ENCODE measurements at regions not wholly inside any gene's neighbourhood (a gene's known extent, or its start where the extent isn't known, plus 50 kb on each side); places are given as distances from the start of the nearest gene placed in this dataset.
A peak's percentile ranks its signal among the peaks of the same experiment; 100 is the strongest.

GRCh38 chrX:20596856-20597255 is 330.1 kb upstream of the RPS6KA3 start:
- H3K9me3 ChIP-seq, result no peaks in the 10 kb centered on the region
- peaks cover 6% of the 10 kb centered on the region for H3K4me1 ChIP-seq
- no peak for DNase-seq
- no peaks in the 10 kb centered on the region for H3K36me3 ChIP-seq
- H3K4me3 ChIP-seq (ENCODE audit: low read depth, low read length), result no peak overlapping the region
- no peak for TF ChIP-seq CTCF (IDR thresholded peaks at IDR 0.05; ENCODE audit: low read depth, low read length)
- H3K27me3 ChIP-seq, result no peaks in the 10 kb centered on the region

- H3K36me3 ChIP-seq, result no peaks in the 10 kb centered on the region
- H3K4me1 ChIP-seq, result peaks cover 6% of the 10 kb centered on the region
- H3K4me3 ChIP-seq (ENCODE audit: low read depth, low read length), result no peak overlapping the region
- DNase-seq, result peak; percentile 10
- TF ChIP-seq CTCF (IDR thresholded peaks at IDR 0.05; ENCODE audit: low read depth, low read length), result no peak
- H3K9me3 ChIP-seq, result no peaks in the 10 kb centered on the region
- no peaks in the 10 kb centered on the region for H3K27me3 ChIP-seq
Observed at GRCh38 chrX:20595928-20596575, 329.3 kb upstream of the RPS6KA3 start.

GRCh38 chrX:20594985-20595384 is 328.3 kb upstream of the RPS6KA3 start:
- Histone ChIP-seq H3K4me1 (peaks cover 6% of the 10 kb centered on the region), H3K36me3 (no peaks in the 10 kb centered on the region), H3K4me3 (ENCODE audit: low read depth, low read length) (no peak overlapping the region), H3K9me3 (no peaks in the 10 kb centered on the region), H3K27me3 (no peaks in the 10 kb centered on the region)
- no peak for DNase-seq
- peak; percentile 41 for TF ChIP-seq CTCF (IDR thresholded peaks at IDR 0.05; ENCODE audit: low read depth, low read length)

GRCh38 chrX:20593836-20594235 is 327.1 kb upstream of the RPS6KA3 start:
- no peak for DNase-seq
- Histone ChIP-seq H3K9me3 (no peaks in the 10 kb centered on the region), H3K4me1 (peaks cover 6% of the 10 kb centered on the region), H3K4me3 (ENCODE audit: low read depth, low read length) (no peak overlapping the region), H3K27me3 (no peaks in the 10 kb centered on the region), H3K36me3 (no peaks in the 10 kb centered on the region)
- TF ChIP-seq CTCF (IDR thresholded peaks at IDR 0.05; ENCODE audit: low read depth, low read length), result no peak

- Histone ChIP-seq H3K4me1 (peaks cover 6% of the 10 kb centered on the region), H3K4me3 (ENCODE audit: low read depth, low read length) (no peak overlapping the region), H3K27me3 (no peaks in the 10 kb centered on the region), H3K9me3 (no peaks in the 10 kb centered on the region), H3K36me3 (no peaks in the 10 kb centered on the region)
- no peak for TF ChIP-seq CTCF (IDR thresholded peaks at IDR 0.05; ENCODE audit: low read depth, low read length)
- no peak for DNase-seq
Observed at GRCh38 chrX:20593402-20593801, 326.7 kb upstream of the RPS6KA3 start.

- Histone ChIP-seq H3K4me1 (peaks cover 2% of the 10 kb centered on the region), H3K4me3 (ENCODE audit: low read depth, low read length) (no peak overlapping the region), H3K27me3 (no peaks in the 10 kb centered on the region), H3K36me3 (no peaks in the 10 kb centered on the region), H3K9me3 (no peaks in the 10 kb centered on the region)
- no peak for DNase-seq
- TF ChIP-seq CTCF (IDR thresholded peaks at IDR 0.05; ENCODE audit: low read depth, low read length), result no peak
Observed at GRCh38 chrX:20591246-20591645, 324.5 kb upstream of the RPS6KA3 start.
